PC-3 (cell line): ENCODE measurements at regions not wholly inside any gene's neighbourhood (a gene's known extent, or its start where the extent isn't known, plus 50 kb on each side); places are given as distances from the start of the nearest gene placed in this dataset.

Experiments used
- CTCF ChIP-seq: fragments of 300-600 bp; sonication (generic); conservative IDR thresholded peaks from 2 replicates; pipeline ENCODE4 v1.5.1; 2017; ENCODE audit warnings: antibody characterized with exemption, low read depth, mild to moderate bottlenecking, low read length
- EZH2 ChIP-seq: fragments of 300-600 bp; sonication (generic); IDR thresholded peaks from one replicate; pipeline ENCODE4 v1.6.1; 2017; ENCODE audit warnings: antibody characterized with exemption, mild to moderate bottlenecking, low read length; ENCODE audit not compliant: unreplicated experiment
- EZH2phosphoT487 ChIP-seq: fragments of 300-600 bp; sonication (generic); IDR thresholded peaks from 2 replicates; pipeline ENCODE4 v1.6.1; 2018; ENCODE audit warnings: mild to moderate bottlenecking, antibody characterized with exemption, low read length, borderline replicate concordance

GRCh38 chr4:74555231-74555630 lies 110.3 kb downstream of the AREG start:
- no peak for TF ChIP-seq CTCF
- TF ChIP-seq EZH2phosphoT487: no peak
- TF ChIP-seq EZH2: no peak
